GM12878 (cell line): ENCODE measurements at regions not wholly inside any gene's neighbourhood (a gene's known extent, or its start where the extent isn't known, plus 50 kb on each side); places are given as distances from the start of the nearest gene placed in this dataset.

Experiments
- CHD1 ChIP-seq: IDR thresholded peaks from 2 replicates; pipeline ENCODE4 v1.6.1; 2012; ENCODE audit warnings: low read depth, low read length, improper control_type of control experiment
- CTCF ChIP-seq, 3 experiments: IDR thresholded peaks in 2 of 3; conservative IDR thresholded peaks in 1 of 3; 2 replicates each; pipeline ENCODE4 v1.5.1; 2011; ENCODE audit warnings: low read depth in 3 of 3, low read length in 3 of 3, mild to moderate bottlenecking in 3 of 3, control low read depth in 2 of 3, moderate library complexity in 2 of 3, inconsistent platforms in 1 of 3, mixed read lengths in 1 of 3; ENCODE audit not compliant: control insufficient read depth in 2 of 3, insufficient read depth in 1 of 3; ENCODE audit errors: extremely low read depth in 1 of 3
- E2F4 ChIP-seq: IDR thresholded peaks from 2 replicates; pipeline ENCODE4 v1.6.1; 2012; ENCODE audit warnings: low read depth, low read length, improper control_type of control experiment
- FOXK2 ChIP-seq: fragments of 450-650 bp; IDR thresholded peaks from 2 replicates; pipeline ENCODE4 v1.6.1; 2017; ENCODE audit warnings: mild to moderate bottlenecking, moderate library complexity
- KAT2A ChIP-seq: conservative IDR thresholded peaks from 2 replicates; pipeline ENCODE4 v1.6.1; 2011; ENCODE audit warnings: low read depth, low read length; ENCODE audit not compliant: control insufficient read depth
- POLR2AphosphoS5 ChIP-seq: IDR thresholded peaks from 2 replicates; pipeline ENCODE4 v1.6.1; 2011; ENCODE audit warnings: mild to moderate bottlenecking, low read length, inconsistent platforms
- RCOR1 ChIP-seq: conservative IDR thresholded peaks from 2 replicates; pipeline ENCODE4 v1.6.1; 2012; ENCODE audit warnings: low read depth, low read length, improper control_type of control experiment
- TARDBP ChIP-seq: IDR thresholded peaks from 2 replicates; pipeline ENCODE4 v1.6.1; 2016; ENCODE audit warnings: borderline replicate concordance
- TCF7 ChIP-seq: IDR thresholded peaks from 2 replicates; pipeline ENCODE4 v1.6.1; 2014; ENCODE audit warnings: antibody characterized with exemption, borderline replicate concordance

GRCh38 chr3:87848003-87848402 is 210.8 kb downstream of the CGGBP1 start:
- no peak for TF ChIP-seq KAT2A
- TF ChIP-seq FOXK2, result no peak
- no peak for TF ChIP-seq CTCF (IDR thresholded peaks at IDR 0.05 in 2 of 3, conservative IDR thresholded peaks at IDR 0.05 in 1 of 3; ENCODE audit: control insufficient read depth in 2 of 3, extremely low read depth in 1 of 3, insufficient read depth in 1 of 3, low read depth in 3 of 3, low read length in 3 of 3)
- TF ChIP-seq TARDBP, result no peak
- no peak for TF ChIP-seq E2F4
- no peak for TF ChIP-seq TCF7
- no peak for TF ChIP-seq RCOR1
- no peak for TF ChIP-seq CHD1
- TF ChIP-seq POLR2AphosphoS5, result no peak
